GM12864 (cell line): ENCODE measurements at regions not wholly inside any gene's neighbourhood (a gene's known extent, or its start where the extent isn't known, plus 50 kb on each side); places are given as distances from the start of the nearest gene placed in this dataset.
"Not testable (repeated sequence)": the region's sequence is repeated elsewhere in the genome, so short reads cannot be mapped to it uniquely, and the experiment has no call there.

Experiments
- DNase-seq: peaks from one replicate; pipeline ENCODE4 v3.0.0-alpha.2; 2011; ENCODE audit warnings: low read depth
- H3K4me3 ChIP-seq: 2 replicates; pipeline ENCODE4 v1.5.1; 2011; ENCODE audit warnings: mild to moderate bottlenecking, low read depth, low read length, control low read depth
- CTCF ChIP-seq: IDR thresholded peaks from 2 replicates; pipeline ENCODE4 v1.5.1; 2011; ENCODE audit warnings: low read depth, mild to moderate bottlenecking, moderate library complexity, low read length, control low read depth, inconsistent platforms; ENCODE audit errors: missing control alignments

DNA sequence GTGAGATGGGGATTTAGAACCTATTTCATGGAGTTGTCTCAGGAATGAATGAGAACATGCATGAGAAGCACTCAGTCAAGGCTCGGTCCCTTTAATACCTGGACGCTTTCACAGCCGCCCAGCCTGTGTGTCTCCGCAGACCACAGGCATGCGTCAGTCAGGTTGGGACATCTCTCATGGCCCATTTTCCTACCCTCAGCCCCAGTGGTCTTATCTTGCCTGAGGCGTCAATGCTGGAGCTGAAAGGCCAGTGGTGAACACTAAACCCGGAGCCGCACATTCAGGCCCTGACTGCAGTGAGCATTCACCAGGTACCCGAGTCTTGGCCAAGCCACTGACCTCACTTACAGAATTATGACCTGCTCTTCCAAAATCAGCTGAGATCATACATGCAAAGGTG lies 263.2 kb upstream of the RAB4A start:
- no peak overlapping the region for H3K4me3 ChIP-seq
- no peak for DNase-seq
- no peak for TF ChIP-seq CTCF

DNA sequence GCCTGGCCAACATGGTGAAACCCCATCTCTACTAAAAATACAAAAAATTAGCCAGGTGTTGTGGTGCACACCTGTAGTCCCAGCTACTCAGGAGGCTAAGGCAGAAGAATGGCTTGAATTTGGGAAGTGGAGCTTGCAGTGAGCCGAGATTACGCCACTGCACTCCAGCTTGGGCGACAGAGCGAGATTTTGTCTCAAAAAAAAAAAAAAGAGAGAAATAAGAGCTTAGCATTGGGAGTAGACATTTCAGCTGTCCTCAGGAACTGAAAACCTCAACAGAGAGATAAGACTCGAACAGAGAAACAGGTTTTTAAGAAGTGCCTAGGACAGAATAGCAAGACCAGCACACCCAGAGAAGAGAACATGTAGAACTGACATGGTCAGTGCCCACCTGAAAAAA lies 262.6 kb upstream of the RAB4A start:
- not testable (repeated sequence) for H3K4me3 ChIP-seq, DNase-seq

- no peak for DNase-seq
- H3K4me3 ChIP-seq: no peak overlapping the region
- TF ChIP-seq CTCF: no peak
These were observed 259.9 kb upstream of the RAB4A start for GRCh38 chr1:229011022-229011421.

DNA sequence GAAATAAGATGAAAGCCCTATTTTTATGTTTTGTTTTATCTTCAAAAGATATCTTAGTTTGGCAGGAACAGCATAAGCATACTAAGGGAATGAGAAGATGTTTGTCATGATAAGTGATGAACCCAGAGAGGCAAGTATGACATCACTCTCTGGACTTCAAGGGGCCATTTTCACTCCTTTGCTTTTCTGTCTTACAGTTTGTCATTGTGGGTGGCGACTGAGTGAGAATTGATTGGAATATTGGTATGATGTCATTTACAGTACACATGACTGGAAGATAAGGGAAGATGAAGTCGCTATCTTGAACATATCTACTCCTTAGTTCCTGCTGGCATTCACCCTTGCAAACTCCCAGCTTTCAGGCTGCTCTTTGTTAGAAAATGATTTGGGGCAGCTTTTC lies 258.1 kb upstream of the RAB4A start:
- H3K4me3 ChIP-seq: no peak overlapping the region
- TF ChIP-seq CTCF: no peak
- DNase-seq: no peak

GRCh38 chr1:229013981-229014380 lies 256.9 kb upstream of the RAB4A start:
- TF ChIP-seq CTCF: no peak
- no peak overlapping the region for H3K4me3 ChIP-seq
- DNase-seq: no peak

DNA sequence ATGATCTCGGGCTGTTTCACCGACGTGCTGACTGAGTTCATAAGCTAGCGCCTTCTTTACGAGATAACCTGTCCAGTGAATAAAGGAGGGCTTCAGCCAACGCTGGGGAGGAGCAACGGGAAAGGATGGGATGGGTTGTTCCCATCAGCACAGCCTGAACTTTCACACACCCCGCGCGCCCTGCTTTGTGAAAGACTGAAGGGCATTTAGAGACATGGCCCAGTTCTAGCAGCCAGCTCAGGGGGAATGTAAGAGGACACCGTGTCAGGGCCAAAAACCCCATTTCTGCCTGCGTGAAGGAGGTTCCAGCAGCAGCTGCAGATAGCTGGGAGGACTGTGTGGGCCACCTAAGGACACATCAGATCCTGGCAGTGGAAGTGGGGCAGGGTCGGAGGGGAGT lies 255.1 kb upstream of the RAB4A start:
- H3K4me3 ChIP-seq: no peak overlapping the region
- no peak for TF ChIP-seq CTCF
- DNase-seq: no peak

GRCh38 chr1:229017091-229017490 lies 253.8 kb upstream of the RAB4A start:
- no peak for TF ChIP-seq CTCF
- no peak for DNase-seq
- no peak overlapping the region for H3K4me3 ChIP-seq
